ENCODE measurements at regions not wholly inside any gene's neighbourhood (a gene's known extent, or its start where the extent isn't known, plus 50 kb on each side); places are given as distances from the start of the nearest gene placed in this dataset.

DNA sequence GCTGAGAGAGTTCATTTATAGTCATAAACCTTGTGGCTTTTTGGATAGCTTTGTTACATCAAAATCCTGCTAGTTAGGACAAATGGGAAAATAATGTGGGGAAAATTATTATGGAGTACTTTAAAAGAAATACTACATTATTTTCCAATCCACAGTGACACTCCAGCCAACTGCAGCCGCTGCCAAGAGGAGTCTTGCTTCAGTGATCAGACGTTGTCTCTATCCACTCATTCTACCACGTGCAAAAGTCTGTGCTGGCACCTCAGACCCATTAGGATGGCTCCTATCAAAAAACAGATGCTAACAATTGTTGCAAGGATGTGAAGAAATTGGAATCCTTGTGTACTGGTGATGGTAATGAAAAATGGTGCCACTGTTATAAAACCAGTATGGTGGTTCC is 128.6 kb upstream of the IQSEC1 start:
- no peak overlapping the region for H2AFZ ChIP-seq
- BruUV-seq (replicated peaks) = no TSS peak
- no peaks in the 10 kb centered on the region for H3K9me3 ChIP-seq (ENCODE audit: insufficient read depth, low read depth)
- intact Hi-C loops (cut with micrococcal nuclease; ENCODE audit: unreplicated experiment) = no loop called here
- ChIA-PET CTCF (no interaction called here), POLR2A (ENCODE audit: unreplicated experiment) (no interaction called here)
- H3K4me3 ChIP-seq = no peak overlapping the region
- no peaks in the 10 kb centered on the region; the same call in 1 of the 2 replicates for H3F3A ChIP-seq (ENCODE audit: insufficient read depth, low read depth)
- DNase-seq = no peak
- TF ChIP-seq, protein P1, sequence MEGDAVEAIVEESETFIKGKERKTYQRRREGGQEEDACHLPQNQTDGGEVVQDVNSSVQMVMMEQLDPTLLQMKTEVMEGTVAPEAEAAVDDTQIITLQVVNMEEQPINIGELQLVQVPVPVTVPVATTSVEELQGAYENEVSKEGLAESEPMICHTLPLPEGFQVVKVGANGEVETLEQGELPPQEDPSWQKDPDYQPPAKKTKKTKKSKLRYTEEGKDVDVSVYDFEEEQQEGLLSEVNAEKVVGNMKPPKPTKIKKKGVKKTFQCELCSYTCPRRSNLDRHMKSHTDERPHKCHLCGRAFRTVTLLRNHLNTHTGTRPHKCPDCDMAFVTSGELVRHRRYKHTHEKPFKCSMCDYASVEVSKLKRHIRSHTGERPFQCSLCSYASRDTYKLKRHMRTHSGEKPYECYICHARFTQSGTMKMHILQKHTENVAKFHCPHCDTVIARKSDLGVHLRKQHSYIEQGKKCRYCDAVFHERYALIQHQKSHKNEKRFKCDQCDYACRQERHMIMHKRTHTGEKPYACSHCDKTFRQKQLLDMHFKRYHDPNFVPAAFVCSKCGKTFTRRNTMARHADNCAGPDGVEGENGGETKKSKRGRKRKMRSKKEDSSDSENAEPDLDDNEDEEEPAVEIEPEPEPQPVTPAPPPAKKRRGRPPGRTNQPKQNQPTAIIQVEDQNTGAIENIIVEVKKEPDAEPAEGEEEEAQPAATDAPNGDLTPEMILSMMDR (conservative IDR thresholded peaks at IDR 0.05) = no peak
- no peak for TF ChIP-seq EZH2 (IDR thresholded peaks at IDR 0.05; ENCODE audit: low read depth)
- no peaks in the 10 kb centered on the region for H3K79me2 ChIP-seq (ENCODE audit: low read depth)
- H3K4me1 ChIP-seq (replicated peaks; ENCODE audit: insufficient read depth) = no peaks in the 10 kb centered on the region
- H3K27ac ChIP-seq = no peak overlapping the region
- H3K36me3 ChIP-seq (ENCODE audit: low read depth) = no peaks in the 10 kb centered on the region
- H3K27me3 ChIP-seq (ENCODE audit: insufficient read depth, low read depth) = no peaks in the 10 kb centered on the region
- H3K4me2 ChIP-seq = no peak overlapping the region
- H3K9me2 ChIP-seq (ENCODE audit: insufficient read depth) = no peaks in the 10 kb centered on the region
- H4K20me1 ChIP-seq (ENCODE audit: insufficient read depth) = no peaks in the 10 kb centered on the region

DNA sequence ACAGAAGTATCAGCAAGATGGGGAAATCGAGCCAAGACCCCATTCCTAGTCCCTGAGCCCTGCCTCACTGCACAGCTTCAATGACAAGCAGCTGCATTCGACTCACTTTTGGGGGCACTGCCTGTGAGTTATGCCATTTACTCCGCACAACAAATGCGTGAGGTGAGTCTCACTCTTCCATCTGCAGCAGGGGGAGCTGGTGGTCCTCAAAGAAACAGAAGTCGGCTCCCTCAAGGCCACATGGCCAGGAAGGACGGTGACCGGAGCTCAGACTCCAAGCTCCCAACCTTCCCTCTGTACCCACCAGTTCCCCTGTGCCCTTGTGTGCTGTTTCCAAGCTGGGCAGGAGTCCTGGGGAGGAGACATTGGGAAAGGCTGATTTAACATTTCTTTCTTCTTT is 127.7 kb upstream of the IQSEC1 start:
- no peaks in the 10 kb centered on the region for H3K79me2 ChIP-seq (ENCODE audit: low read depth)
- H3K27me3 ChIP-seq (ENCODE audit: insufficient read depth, low read depth) = no peaks in the 10 kb centered on the region
- H3K4me1 ChIP-seq (replicated peaks; ENCODE audit: insufficient read depth) = peaks cover 6% of the 10 kb centered on the region
- ChIA-PET CTCF (no interaction called here), POLR2A (ENCODE audit: unreplicated experiment) (no interaction called here)
- no peaks in the 10 kb centered on the region for H4K20me1 ChIP-seq (ENCODE audit: insufficient read depth)
- no peak for TF ChIP-seq EZH2 (IDR thresholded peaks at IDR 0.05; ENCODE audit: low read depth)
- TF ChIP-seq, protein P1 (conservative IDR thresholded peaks at IDR 0.05) = no peak
- no peaks in the 10 kb centered on the region for H3K9me2 ChIP-seq (ENCODE audit: insufficient read depth)
- H3K9me3 ChIP-seq (ENCODE audit: insufficient read depth, low read depth) = no peaks in the 10 kb centered on the region
- H2AFZ ChIP-seq = no peak overlapping the region
- no TSS peak for BruUV-seq (replicated peaks)
- no peak overlapping the region for H3K4me3 ChIP-seq
- no peak overlapping the region for H3K4me2 ChIP-seq
- H3K27ac ChIP-seq = no peak overlapping the region
- DNase-seq = no peak
- intact Hi-C loops (cut with micrococcal nuclease; ENCODE audit: unreplicated experiment) = no loop called here
- H3K36me3 ChIP-seq (ENCODE audit: low read depth) = no peaks in the 10 kb centered on the region
- H3F3A ChIP-seq (ENCODE audit: insufficient read depth, low read depth) = peaks cover 2% of the 10 kb centered on the region; the same call in 1 of the 2 replicates

DNA sequence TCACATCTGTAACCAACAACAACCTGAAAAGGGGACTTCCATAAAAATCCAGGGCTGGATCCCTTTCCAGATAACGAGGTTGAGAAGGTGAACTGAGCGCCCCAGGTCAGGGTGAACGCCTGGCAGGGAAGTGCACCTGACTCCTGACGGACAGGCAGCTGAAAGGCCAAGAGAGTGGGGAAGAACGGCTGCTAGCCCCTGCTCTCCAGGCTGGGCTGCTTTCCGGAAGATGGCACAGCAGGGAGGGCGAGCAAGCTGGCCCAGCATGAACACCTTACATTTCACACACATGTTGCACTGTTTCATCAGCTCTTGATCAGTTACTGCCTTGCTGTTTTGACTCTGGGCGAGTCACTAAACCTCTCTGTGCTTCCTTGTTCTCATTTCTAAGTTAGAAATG is 127.2 kb upstream of the IQSEC1 start:
- intact Hi-C loops (cut with micrococcal nuclease; ENCODE audit: unreplicated experiment) = no loop called here
- no peak overlapping the region for H3K4me2 ChIP-seq
- CTCF ChIA-PET = no interaction called here
- no peak overlapping the region for H3K4me3 ChIP-seq
- H3K9me3 ChIP-seq (ENCODE audit: insufficient read depth, low read depth) = no peaks in the 10 kb centered on the region
- no peaks in the 10 kb centered on the region for H3K36me3 ChIP-seq (ENCODE audit: low read depth)
- POLR2A ChIA-PET (ENCODE audit: unreplicated experiment) = no interaction called here
- no peak for DNase-seq
- no peaks in the 10 kb centered on the region for H3K27me3 ChIP-seq (ENCODE audit: insufficient read depth, low read depth)
- no TSS peak for BruUV-seq (replicated peaks)
- no peaks in the 10 kb centered on the region for H3K9me2 ChIP-seq (ENCODE audit: insufficient read depth)
- TF ChIP-seq EZH2 (IDR thresholded peaks at IDR 0.05; ENCODE audit: low read depth) = no peak
- TF ChIP-seq, protein P1 (conservative IDR thresholded peaks at IDR 0.05) = no peak
- H3F3A ChIP-seq (ENCODE audit: insufficient read depth, low read depth) = peaks cover 7% of the 10 kb centered on the region; the same call in 1 of the 2 replicates
- peaks cover 10% of the 10 kb centered on the region for H3K4me1 ChIP-seq (replicated peaks; ENCODE audit: insufficient read depth)
- no peak overlapping the region for H2AFZ ChIP-seq
- no peak overlapping the region for H3K27ac ChIP-seq
- H3K79me2 ChIP-seq (ENCODE audit: low read depth) = no peaks in the 10 kb centered on the region
- no peaks in the 10 kb centered on the region; the same call in 1 of the 2 replicates for H4K20me1 ChIP-seq (ENCODE audit: insufficient read depth)
